ENCODE measurements at regions not wholly inside any gene's neighbourhood (a gene's known extent, or its start where the extent isn't known, plus 50 kb on each side); places are given as distances from the start of the nearest gene placed in this dataset.

DNA sequence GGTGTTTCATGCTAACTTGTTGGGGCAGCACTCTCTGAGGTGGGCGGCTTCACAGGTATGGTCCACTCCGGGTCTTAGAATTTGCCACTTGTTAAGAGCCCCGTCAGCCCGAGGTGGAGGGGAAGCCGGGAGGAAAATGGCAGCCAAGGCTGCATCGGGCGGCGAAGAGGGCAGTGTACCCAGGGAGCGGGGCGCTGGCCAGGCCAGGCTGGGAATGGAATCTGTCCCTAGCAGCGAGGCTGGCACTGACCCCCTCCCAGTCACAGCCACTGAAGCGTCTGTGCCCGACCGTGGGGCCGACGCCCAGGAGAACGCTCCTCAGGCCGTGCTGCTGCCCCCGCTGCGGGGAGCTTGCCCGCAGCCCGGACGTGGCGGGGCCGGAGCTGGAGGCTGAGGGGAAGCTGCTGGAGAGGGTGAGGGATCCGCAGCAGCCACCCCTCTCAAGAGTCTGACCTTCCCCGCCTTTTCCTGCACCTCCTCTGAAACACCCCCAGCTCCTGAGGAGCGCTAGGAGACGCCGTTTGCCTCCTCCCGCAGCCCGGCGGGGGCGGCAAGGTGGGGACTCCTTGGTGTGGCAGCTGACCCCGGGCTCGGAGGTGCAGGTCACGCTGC, 313.8 kb upstream of the SPRY2 start:
- no peak for TF ChIP-seq CTCF (IDR thresholded peaks at IDR 0.05)
- no peak for TF ChIP-seq EZH2 (IDR thresholded peaks at IDR 0.05; ENCODE audit: borderline replicate concordance, insufficient read depth, low read depth, low read length, poor library complexity, severe bottlenecking)
- Histone ChIP-seq H3K36me3 (replicated peaks in 1 of 2; ENCODE audit: control extremely low read depth in 1 of 2, control insufficient read depth in 1 of 2, extremely low read depth in 1 of 2, insufficient read depth in 2 of 2, low read length in 1 of 2) (no peaks in the 10 kb centered on the region), H2AFZ (ENCODE audit: insufficient read depth, low read depth, low read length, poor library complexity, severe bottlenecking) (peak overlapping the region; percentile 71), H3K27me3 (replicated peaks in 1 of 4; ENCODE audit: control extremely low read depth in 1 of 4, control insufficient read depth in 3 of 4, insufficient read depth in 4 of 4, low read length in 3 of 4) (no peaks in the 10 kb centered on the region), H3K4me3 (ENCODE audit: control extremely low read depth in 1 of 5, extremely low read depth in 1 of 5, insufficient read depth in 1 of 5, low read depth in 2 of 5, low read length in 4 of 5) (peak overlapping the region in 4 of 5 experiments; percentile 35 to 56 (median 51)), H3K4me1 (ENCODE audit: control insufficient read depth in 2 of 2, insufficient read depth in 2 of 2, low read length in 2 of 2) (no peaks in the 10 kb centered on the region), H3K79me2 (ENCODE audit: control insufficient read depth, insufficient read depth, low read length) (no peaks in the 10 kb centered on the region), H3K27ac (ENCODE audit: low read length in 2 of 2) (no peak overlapping the region), H4K20me1 (ENCODE audit: control insufficient read depth, insufficient read depth, low read length, poor library complexity, severe bottlenecking) (no peaks in the 10 kb centered on the region), H3K9me3 (ENCODE audit: control extremely low read depth in 1 of 3, control insufficient read depth in 2 of 3, insufficient read depth in 1 of 3, low read length in 2 of 3) (peaks cover 0 to 18% (median 2%) of the 10 kb centered on the region in 3 donors), H3K9ac (ENCODE audit: low read length) (peak overlapping the region; percentile 58), H3K4me2 (replicated peaks; ENCODE audit: low read depth, low read length, poor library complexity, severe bottlenecking) (peak overlapping the region; percentile 56)
- H3K27ac Mint-ChIP-seq: no peak overlapping the region
- 56% methylated on average over 37 of the region's 37 CpGs for WGBS (ENCODE audit: insufficient coverage)
- ChIA-PET POLR2A (no interaction called here), CTCF (no interaction called here)
- H3K4me1 Mint-ChIP-seq: peaks cover 2% of the 10 kb centered on the region
- H3K27me3 Mint-ChIP-seq: peaks cover 3% of the 10 kb centered on the region
- intact Hi-C loops (cut with micrococcal nuclease): no loop called here
- H3K9me3 Mint-ChIP-seq (ENCODE audit: insufficient read depth): peaks cover 5% of the 10 kb centered on the region
- DNase-seq (peak; percentile 25), ATAC-seq (ENCODE audit: low read depth) (peak; percentile 41)
- peak overlapping the region; percentile 46 for H3K4me3 Mint-ChIP-seq

- ATAC-seq (ENCODE audit: low read depth) (no peak), DNase-seq (no peak)
- intact Hi-C loops (cut with micrococcal nuclease): no loop called here
- H3K27me3 ChIP-seq (replicated peaks in 1 of 4; ENCODE audit: control extremely low read depth in 1 of 4, control insufficient read depth in 3 of 4, insufficient read depth in 4 of 4, low read length in 3 of 4): no peaks in the 10 kb centered on the region
- no peak overlapping the region for H3K4me3 Mint-ChIP-seq
- peaks cover 4% of the 10 kb centered on the region for H3K9me3 Mint-ChIP-seq (ENCODE audit: insufficient read depth)
- H3K27me3 Mint-ChIP-seq: peaks cover 3% of the 10 kb centered on the region
- no peak overlapping the region for H3K27ac Mint-ChIP-seq
- POLR2A ChIA-PET: no interaction called here
- H3K4me3 ChIP-seq (ENCODE audit: control extremely low read depth in 1 of 5, extremely low read depth in 1 of 5, insufficient read depth in 1 of 5, low read depth in 2 of 5, low read length in 4 of 5): no peak overlapping the region
- H3K79me2 ChIP-seq (ENCODE audit: control insufficient read depth, insufficient read depth, low read length): no peaks in the 10 kb centered on the region
- peaks cover 0 to 4% (median 4%) of the 10 kb centered on the region in 3 donors for H3K9me3 ChIP-seq (ENCODE audit: control extremely low read depth in 1 of 3, control insufficient read depth in 2 of 3, insufficient read depth in 1 of 3, low read length in 2 of 3)
- no peaks in the 10 kb centered on the region for H3K4me1 Mint-ChIP-seq
- WGBS (ENCODE audit: insufficient coverage): no CpG with 5 or more reads among the region's 2 CpGs
- H3K4me2 ChIP-seq (replicated peaks; ENCODE audit: low read depth, low read length, poor library complexity, severe bottlenecking): no peak overlapping the region
- no peak overlapping the region for H3K27ac ChIP-seq (ENCODE audit: low read length in 2 of 2)
- H2AFZ ChIP-seq (ENCODE audit: insufficient read depth, low read depth, low read length, poor library complexity, severe bottlenecking): no peak overlapping the region
- no peak for TF ChIP-seq EZH2 (IDR thresholded peaks at IDR 0.05; ENCODE audit: borderline replicate concordance, insufficient read depth, low read depth, low read length, poor library complexity, severe bottlenecking)
- TF ChIP-seq CTCF (IDR thresholded peaks at IDR 0.05): no peak
- CTCF ChIA-PET: no interaction called here
- H3K4me1 ChIP-seq (ENCODE audit: control insufficient read depth in 2 of 2, insufficient read depth in 2 of 2, low read length in 2 of 2): no peaks in the 10 kb centered on the region
- no peak overlapping the region for H3K9ac ChIP-seq (ENCODE audit: low read length)
- H4K20me1 ChIP-seq (ENCODE audit: control insufficient read depth, insufficient read depth, low read length, poor library complexity, severe bottlenecking): no peaks in the 10 kb centered on the region
- no peaks in the 10 kb centered on the region for H3K36me3 ChIP-seq (replicated peaks in 1 of 2; ENCODE audit: control extremely low read depth in 1 of 2, control insufficient read depth in 1 of 2, extremely low read depth in 1 of 2, insufficient read depth in 2 of 2, low read length in 1 of 2)
Observed at GRCh38 chr13:80649274-80649673, 308.3 kb upstream of the SPRY2 start.
